22Rv1 (cell line): ENCODE measurements at regions not wholly inside any gene's neighbourhood (a gene's known extent, or its start where the extent isn't known, plus 50 kb on each side); places are given as distances from the start of the nearest gene placed in this dataset.

Experiments
- H3K27ac ChIP-seq: fragments of 450-650 bp; 2 replicates; pipeline ENCODE4 v1.5.1; 2017
- ZFX ChIP-seq: fragments of 450-650 bp; IDR thresholded peaks from 2 replicates; pipeline ENCODE4 v1.6.1; 2017; ENCODE audit warnings: antibody characterized with exemption, borderline replicate concordance
- TF ChIP-seq, protein P1 (sequence below): fragments of 450-650 bp; IDR thresholded peaks from 2 replicates; pipeline ENCODE4 v1.5.1; 2017; ENCODE audit warnings: mild to moderate bottlenecking

DNA sequence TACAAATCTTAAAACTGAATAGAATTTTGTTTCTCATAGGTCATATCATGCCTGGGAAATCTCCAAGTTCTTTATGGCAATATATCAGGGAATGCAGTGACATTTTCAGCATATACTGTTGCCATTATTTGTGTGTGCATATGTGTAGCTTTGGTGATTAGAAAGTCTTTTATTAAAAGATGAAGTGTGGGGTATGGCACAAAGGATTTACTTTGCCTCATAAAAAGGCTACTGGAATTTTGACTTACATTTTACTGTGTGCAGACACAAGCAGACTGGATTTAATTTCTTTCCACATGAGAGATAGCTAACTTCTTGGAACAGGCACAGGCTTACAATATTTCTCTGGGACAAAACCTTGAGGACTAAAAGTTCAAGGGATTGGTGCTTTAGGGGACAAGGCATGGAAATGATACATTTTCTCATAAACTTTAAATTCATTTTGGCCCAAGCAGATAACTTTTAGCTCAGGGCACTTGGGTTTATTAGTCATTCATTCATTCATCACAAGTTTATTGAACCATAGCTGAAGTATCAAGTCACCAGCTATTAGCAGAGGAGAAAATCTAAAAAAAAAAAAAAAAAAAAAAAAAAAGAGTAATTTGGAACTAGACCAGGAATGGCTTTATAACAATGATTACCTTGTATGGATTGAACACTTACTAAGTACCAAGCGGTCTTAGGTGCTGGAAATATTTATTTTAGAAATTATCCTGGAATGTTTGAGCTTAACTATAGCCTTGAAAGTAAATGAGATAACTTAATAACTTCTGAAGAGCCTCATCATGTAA, 191.5 kb downstream of the SLIT2 start:
- H3K27ac ChIP-seq: no peak overlapping the region
- TF ChIP-seq ZFX: no peak
- TF ChIP-seq, protein P1, sequence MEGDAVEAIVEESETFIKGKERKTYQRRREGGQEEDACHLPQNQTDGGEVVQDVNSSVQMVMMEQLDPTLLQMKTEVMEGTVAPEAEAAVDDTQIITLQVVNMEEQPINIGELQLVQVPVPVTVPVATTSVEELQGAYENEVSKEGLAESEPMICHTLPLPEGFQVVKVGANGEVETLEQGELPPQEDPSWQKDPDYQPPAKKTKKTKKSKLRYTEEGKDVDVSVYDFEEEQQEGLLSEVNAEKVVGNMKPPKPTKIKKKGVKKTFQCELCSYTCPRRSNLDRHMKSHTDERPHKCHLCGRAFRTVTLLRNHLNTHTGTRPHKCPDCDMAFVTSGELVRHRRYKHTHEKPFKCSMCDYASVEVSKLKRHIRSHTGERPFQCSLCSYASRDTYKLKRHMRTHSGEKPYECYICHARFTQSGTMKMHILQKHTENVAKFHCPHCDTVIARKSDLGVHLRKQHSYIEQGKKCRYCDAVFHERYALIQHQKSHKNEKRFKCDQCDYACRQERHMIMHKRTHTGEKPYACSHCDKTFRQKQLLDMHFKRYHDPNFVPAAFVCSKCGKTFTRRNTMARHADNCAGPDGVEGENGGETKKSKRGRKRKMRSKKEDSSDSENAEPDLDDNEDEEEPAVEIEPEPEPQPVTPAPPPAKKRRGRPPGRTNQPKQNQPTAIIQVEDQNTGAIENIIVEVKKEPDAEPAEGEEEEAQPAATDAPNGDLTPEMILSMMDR: no peak

DNA sequence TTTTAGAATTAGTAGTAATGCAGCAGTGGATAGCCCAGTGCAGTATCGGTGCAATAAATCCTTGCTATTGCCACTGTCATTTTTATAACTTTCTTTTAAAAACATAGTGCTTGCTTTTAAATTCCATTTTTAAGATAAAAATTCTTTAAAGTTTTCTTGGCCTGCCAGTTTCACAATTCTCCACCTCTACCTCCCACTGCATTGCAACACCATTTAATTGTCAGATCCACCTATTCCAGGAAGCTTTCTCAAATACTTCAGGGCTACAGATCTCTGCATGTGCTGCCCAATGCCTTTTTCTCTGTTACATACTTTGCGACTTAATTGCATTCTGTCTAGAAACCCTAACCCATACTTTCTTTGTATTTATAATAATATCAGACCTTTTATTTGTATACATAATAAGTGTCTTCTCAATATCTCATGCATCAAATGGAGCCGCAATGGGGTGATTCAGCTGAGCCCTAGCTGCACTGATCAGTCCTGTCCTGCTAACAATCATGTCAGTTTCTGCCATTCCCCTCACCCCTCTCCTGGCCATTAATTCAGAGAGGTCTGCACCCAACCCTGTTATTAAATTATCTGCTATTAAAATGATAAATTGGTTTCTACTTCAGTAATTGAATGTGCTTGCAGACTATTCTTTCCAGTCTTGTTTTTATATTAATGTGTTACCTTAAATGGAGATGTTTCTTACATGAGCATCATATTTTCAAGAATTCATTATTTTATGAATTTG, 193.1 kb downstream of the SLIT2 start:
- TF ChIP-seq ZFX: no peak
- TF ChIP-seq, protein P1: no peak
- no peak overlapping the region for H3K27ac ChIP-seq

DNA sequence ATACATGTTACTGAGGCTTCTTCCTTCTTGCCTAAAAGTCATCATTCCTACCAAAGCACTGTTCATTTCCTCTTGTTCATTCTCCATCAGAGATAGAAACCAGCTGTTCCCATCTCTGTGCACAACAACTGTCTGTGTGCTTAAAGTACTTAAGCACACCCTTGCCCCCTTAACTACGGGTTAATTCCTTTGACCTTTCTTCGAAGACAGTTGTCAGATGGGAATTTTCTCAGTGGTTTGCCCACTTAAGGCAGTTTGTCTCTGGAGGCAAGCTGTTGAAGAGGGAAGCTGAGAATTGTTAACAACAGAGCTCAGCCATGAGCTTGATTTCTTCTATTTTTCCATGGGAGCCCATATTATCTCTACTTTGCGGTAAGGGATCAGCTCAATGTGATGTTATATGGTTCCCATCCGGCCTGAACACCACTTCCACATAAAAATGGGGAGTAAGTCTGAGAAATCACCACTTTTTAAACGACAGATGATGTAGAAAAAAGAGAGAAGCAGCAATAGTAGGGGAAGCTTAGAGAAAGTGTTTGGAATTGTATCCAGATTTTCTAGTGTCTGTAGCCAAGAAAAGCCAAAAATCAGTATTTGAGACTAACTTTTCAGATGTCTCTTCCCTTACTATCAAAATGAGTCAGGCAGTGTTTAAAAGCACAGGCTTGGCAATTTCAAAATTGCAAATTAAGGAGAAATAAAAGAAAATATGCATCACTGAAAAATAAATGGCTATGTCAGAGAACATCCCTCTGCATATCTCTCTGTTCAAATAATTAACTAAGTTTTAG, 194.4 kb downstream of the SLIT2 start:
- H3K27ac ChIP-seq: no peak overlapping the region
- TF ChIP-seq, protein P1: no peak
- TF ChIP-seq ZFX: no peak

DNA sequence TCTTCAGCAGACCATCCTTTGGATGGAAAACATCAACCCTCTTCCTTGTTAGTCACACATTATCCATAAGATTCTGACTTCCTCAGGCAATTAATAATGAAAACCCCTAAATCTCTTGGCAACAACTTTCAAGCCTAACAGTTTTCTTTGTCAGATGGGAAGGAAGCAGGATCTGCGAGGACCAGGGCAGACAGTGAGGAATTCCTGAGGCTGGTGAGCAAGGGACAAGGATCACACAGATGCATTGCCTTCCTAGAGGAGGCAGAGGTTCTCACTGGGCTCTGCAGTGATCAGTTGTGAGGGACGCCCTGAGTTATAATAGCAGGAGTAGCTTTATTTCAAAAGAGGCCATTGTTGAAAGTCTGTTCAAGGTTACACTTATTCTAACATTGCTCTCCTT, 195.4 kb downstream of the SLIT2 start:
- TF ChIP-seq, protein P1: no peak
- TF ChIP-seq ZFX: no peak
- H3K27ac ChIP-seq: no peak overlapping the region

DNA sequence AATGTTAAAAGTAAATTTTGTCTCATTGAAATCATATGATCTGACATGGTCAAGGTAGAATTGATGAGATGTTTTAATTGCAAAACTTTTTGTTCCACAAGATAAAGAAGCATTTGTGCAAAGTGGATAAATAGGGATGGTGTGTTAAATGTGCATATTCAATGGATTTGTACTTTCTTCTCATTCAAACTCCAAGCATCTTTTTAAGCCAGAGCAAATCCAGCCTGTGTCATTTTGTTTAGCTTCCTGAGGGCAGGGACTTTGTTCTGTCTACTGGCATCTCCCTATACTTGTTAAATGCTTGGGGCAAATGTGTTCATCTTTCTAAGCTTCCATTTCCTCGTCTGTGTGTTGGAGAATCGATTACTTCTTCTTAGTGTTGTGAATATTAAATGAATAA, 200.3 kb downstream of the SLIT2 start:
- no peak overlapping the region for H3K27ac ChIP-seq
- no peak for TF ChIP-seq ZFX
- TF ChIP-seq, protein P1: no peak

DNA sequence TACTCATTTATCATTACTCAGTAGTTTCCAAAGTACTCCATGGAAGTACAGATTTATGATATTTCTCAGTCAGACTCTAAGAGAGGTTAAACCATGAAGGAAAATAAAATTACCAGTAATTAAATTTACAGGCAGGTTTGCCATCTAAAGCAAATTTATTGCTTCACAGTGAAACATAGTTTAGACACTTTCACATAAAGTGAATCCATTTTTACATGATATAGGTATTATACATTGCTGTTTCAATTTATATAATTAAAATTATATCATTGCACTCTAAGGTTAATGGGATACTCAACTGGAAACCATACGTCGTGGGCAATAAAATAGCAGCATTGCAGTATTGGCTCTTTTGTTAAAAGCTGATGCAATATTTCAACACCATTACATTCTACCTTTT, 202.8 kb downstream of the SLIT2 start:
- TF ChIP-seq, protein P1: no peak
- TF ChIP-seq ZFX: no peak
- H3K27ac ChIP-seq: no peak overlapping the region

DNA sequence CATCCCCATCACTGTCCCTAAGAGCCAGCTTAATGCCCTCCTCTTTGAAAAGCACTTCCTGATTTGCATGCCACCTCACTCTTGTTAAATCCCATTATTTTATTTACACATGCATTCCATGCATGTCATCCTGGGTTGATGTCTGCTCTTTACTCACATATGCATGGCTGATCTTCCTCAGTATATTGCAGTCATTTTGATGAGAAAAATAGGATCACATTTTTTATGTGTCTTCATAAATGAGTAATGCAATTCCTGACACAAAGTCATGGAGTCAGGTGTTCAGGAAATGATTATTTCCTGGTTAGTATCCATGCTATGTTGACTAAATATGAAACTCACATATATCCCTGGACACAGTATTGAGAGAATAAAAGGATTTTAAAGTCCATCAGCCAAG, 204.7 kb downstream of the SLIT2 start:
- H3K27ac ChIP-seq: no peak overlapping the region
- no peak for TF ChIP-seq ZFX
- TF ChIP-seq, protein P1: no peak
